ENCODE measurements at regions not wholly inside any gene's neighbourhood (a gene's known extent, or its start where the extent isn't known, plus 50 kb on each side); places are given as distances from the start of the nearest gene placed in this dataset.

- ATAC-seq, result no peak
- no peak for TF ChIP-seq GLIS3 (CRISPR knock-in tag; IDR thresholded peaks at IDR 0.05)
- TF ChIP-seq ZFP30 (CRISPR knock-in tag; IDR thresholded peaks at IDR 0.05), result no peak
- no peak for TF ChIP-seq ZFP3 (CRISPR knock-in tag; IDR thresholded peaks at IDR 0.05)
Observed at GRCh38 chr18:78082816-78083215, 833.2 kb downstream of the GALR1 start.

DNA sequence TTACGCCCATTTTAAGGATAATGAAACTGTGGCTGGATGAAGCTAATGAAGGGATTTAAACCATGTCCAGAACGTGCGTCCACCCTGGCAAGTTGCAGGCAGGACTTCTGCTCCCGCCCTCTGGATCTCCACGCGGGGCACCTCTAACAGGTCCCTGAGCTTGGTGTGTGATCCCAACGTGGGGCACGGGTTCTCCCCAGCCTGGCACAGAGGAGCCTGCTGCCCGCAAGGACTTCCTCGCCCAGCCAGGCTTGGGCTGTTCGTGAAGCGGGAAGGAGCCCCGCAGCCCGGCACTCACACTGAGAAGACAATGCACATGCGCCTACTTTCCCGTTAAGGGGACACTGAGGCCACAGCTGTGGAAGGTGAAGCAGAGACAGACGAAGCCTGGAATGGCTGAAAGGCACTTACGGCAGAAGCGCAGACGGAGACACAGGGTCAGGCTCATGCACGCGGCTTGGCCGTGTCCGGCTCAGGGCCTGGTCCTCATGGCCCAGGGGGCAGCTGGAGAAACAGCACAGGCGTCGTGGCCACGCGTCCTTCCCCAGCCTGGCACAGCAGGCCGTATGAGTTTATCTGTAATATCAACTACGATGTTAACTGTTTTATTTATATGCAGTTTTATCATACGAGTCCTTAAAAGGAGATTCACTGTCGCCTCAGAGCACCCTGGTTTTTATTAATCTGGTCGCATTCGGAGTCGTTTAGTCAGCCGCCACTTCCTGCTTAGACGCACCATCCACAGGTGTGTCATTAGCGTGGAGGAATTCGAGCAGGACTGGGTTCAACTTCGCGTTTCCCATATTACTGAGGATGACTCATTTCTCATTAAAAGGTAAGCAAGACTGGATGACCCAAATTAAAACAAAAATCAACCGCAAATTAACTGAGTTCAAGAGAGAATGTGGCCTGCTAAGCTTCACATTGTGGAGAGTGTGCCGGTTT lies 835.9 kb downstream of the GALR1 start:
- no peak for ATAC-seq
- TF ChIP-seq ISL1 (CRISPR knock-in tag; IDR thresholded peaks at IDR 0.05) (no peak), TCF4 (CRISPR knock-in tag; IDR thresholded peaks at IDR 0.05; ENCODE audit: borderline replicate concordance) (no peak), BACH2 (CRISPR knock-in tag; IDR thresholded peaks at IDR 0.05; ENCODE audit: borderline replicate concordance) (no peak), SNAI2 (CRISPR knock-in tag; IDR thresholded peaks at IDR 0.05) (no peak), OSR1 (CRISPR knock-in tag; IDR thresholded peaks at IDR 0.05) (no peak), ZFP3 (CRISPR knock-in tag; IDR thresholded peaks at IDR 0.05) (no peak), ZC3H10 (CRISPR knock-in tag; IDR thresholded peaks at IDR 0.05) (no peak), ARNTL (CRISPR knock-in tag; IDR thresholded peaks at IDR 0.05; ENCODE audit: borderline replicate concordance, low read depth) (no peak), PPARA (CRISPR knock-in tag; IDR thresholded peaks at IDR 0.05; ENCODE audit: borderline replicate concordance) (no peak), ESRRG (CRISPR knock-in tag; IDR thresholded peaks at IDR 0.05) (no peak), CREB5 (CRISPR knock-in tag; IDR thresholded peaks at IDR 0.05; ENCODE audit: low read depth) (no peak), ZNF70 (CRISPR knock-in tag; IDR thresholded peaks at IDR 0.05) (no peak)
- TF ChIP-seq, protein P1, sequence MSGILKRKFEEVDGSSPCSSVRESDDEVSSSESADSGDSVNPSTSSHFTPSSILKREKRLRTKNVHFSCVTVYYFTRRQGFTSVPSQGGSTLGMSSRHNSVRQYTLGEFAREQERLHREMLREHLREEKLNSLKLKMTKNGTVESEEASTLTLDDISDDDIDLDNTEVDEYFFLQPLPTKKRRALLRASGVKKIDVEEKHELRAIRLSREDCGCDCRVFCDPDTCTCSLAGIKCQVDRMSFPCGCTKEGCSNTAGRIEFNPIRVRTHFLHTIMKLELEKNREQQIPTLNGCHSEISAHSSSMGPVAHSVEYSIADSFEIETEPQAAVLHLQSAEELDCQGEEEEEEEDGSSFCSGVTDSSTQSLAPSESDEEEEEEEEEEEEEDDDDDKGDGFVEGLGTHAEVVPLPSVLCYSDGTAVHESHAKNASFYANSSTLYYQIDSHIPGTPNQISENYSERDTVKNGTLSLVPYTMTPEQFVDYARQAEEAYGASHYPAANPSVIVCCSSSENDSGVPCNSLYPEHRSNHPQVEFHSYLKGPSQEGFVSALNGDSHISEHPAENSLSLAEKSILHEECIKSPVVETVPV (CRISPR knock-in tag; IDR thresholded peaks at IDR 0.05), result no peak
- TF ChIP-seq, protein P2, sequence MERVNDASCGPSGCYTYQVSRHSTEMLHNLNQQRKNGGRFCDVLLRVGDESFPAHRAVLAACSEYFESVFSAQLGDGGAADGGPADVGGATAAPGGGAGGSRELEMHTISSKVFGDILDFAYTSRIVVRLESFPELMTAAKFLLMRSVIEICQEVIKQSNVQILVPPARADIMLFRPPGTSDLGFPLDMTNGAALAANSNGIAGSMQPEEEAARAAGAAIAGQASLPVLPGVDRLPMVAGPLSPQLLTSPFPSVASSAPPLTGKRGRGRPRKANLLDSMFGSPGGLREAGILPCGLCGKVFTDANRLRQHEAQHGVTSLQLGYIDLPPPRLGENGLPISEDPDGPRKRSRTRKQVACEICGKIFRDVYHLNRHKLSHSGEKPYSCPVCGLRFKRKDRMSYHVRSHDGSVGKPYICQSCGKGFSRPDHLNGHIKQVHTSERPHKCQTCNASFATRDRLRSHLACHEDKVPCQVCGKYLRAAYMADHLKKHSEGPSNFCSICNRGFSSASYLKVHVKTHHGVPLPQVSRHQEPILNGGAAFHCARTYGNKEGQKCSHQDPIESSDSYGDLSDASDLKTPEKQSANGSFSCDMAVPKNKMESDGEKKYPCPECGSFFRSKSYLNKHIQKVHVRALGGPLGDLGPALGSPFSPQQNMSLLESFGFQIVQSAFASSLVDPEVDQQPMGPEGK (CRISPR knock-in tag; IDR thresholded peaks at IDR 0.05; ENCODE audit: borderline replicate concordance), result no peak

GRCh38 chr18:78086931-78087330 lies 837.3 kb downstream of the GALR1 start:
- ATAC-seq, result no peak
- TF ChIP-seq, protein P3, sequence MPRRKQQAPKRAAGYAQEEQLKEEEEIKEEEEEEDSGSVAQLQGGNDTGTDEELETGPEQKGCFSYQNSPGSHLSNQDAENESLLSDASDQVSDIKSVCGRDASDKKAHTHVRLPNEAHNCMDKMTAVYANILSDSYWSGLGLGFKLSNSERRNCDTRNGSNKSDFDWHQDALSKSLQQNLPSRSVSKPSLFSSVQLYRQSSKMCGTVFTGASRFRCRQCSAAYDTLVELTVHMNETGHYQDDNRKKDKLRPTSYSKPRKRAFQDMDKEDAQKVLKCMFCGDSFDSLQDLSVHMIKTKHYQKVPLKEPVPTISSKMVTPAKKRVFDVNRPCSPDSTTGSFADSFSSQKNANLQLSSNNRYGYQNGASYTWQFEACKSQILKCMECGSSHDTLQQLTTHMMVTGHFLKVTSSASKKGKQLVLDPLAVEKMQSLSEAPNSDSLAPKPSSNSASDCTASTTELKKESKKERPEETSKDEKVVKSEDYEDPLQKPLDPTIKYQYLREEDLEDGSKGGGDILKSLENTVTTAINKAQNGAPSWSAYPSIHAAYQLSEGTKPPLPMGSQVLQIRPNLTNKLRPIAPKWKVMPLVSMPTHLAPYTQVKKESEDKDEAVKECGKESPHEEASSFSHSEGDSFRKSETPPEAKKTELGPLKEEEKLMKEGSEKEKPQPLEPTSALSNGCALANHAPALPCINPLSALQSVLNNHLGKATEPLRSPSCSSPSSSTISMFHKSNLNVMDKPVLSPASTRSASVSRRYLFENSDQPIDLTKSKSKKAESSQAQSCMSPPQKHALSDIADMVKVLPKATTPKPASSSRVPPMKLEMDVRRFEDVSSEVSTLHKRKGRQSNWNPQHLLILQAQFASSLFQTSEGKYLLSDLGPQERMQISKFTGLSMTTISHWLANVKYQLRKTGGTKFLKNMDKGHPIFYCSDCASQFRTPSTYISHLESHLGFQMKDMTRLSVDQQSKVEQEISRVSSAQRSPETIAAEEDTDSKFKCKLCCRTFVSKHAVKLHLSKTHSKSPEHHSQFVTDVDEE (CRISPR knock-in tag; IDR thresholded peaks at IDR 0.05), result no peak
- no peak for TF ChIP-seq GLIS3 (CRISPR knock-in tag; IDR thresholded peaks at IDR 0.05)
- TF ChIP-seq ZFP30 (CRISPR knock-in tag; IDR thresholded peaks at IDR 0.05), result no peak
- TF ChIP-seq CSDC2 (CRISPR knock-in tag; IDR thresholded peaks at IDR 0.05), result no peak
- TF ChIP-seq ESRRG (CRISPR knock-in tag; IDR thresholded peaks at IDR 0.05), result no peak
- TF ChIP-seq, protein P1 (CRISPR knock-in tag; IDR thresholded peaks at IDR 0.05), result no peak
- TF ChIP-seq ZNF565 (CRISPR knock-in tag; conservative IDR thresholded peaks at IDR 0.05; ENCODE audit: low read depth), result no peak
- no peak for TF ChIP-seq ZNF8 (CRISPR knock-in tag; IDR thresholded peaks at IDR 0.05)
- TF ChIP-seq OSR1 (CRISPR knock-in tag; IDR thresholded peaks at IDR 0.05), result no peak
- TF ChIP-seq, protein P2 (CRISPR knock-in tag; IDR thresholded peaks at IDR 0.05; ENCODE audit: borderline replicate concordance), result no peak
- no peak for TF ChIP-seq ZC3H10 (CRISPR knock-in tag; IDR thresholded peaks at IDR 0.05)
- TF ChIP-seq PPARA (CRISPR knock-in tag; IDR thresholded peaks at IDR 0.05; ENCODE audit: borderline replicate concordance), result no peak
- TF ChIP-seq SNAI2 (CRISPR knock-in tag; IDR thresholded peaks at IDR 0.05), result no peak
- no peak for TF ChIP-seq POU6F1 (CRISPR knock-in tag; IDR thresholded peaks at IDR 0.05; ENCODE audit: borderline replicate concordance, low read depth)
- no peak for TF ChIP-seq CREB5 (CRISPR knock-in tag; IDR thresholded peaks at IDR 0.05; ENCODE audit: low read depth)
- TF ChIP-seq ZFP3 (CRISPR knock-in tag; IDR thresholded peaks at IDR 0.05), result no peak
- TF ChIP-seq TCF4 (CRISPR knock-in tag; IDR thresholded peaks at IDR 0.05; ENCODE audit: borderline replicate concordance), result no peak
